KMS-11 (cell line): ENCODE measurements at regions not wholly inside any gene's neighbourhood (a gene's known extent, or its start where the extent isn't known, plus 50 kb on each side); places are given as distances from the start of the nearest gene placed in this dataset.

ENCODE experiments used
- H2AFZ ChIP-seq: fragments of 200-600 bp; sonication (generic); 2 replicates; pipeline ENCODE4 v1.6.1; 2016; ENCODE audit warnings: antibody characterized with exemption, mixed run types, low read depth
- H3K27ac ChIP-seq: fragments of 200-600 bp; sonication (generic); 2 replicates; pipeline ENCODE4 v1.6.1; 2016; ENCODE audit warnings: mild to moderate bottlenecking, mixed run types
- H3K27me3 ChIP-seq: fragments of 200-600 bp; sonication (generic); 2 replicates; pipeline ENCODE4 v1.6.1; 2017; ENCODE audit warnings: mild to moderate bottlenecking, low read depth, mixed run types, moderate library complexity; ENCODE audit not compliant: insufficient read depth
- H3K36me3 ChIP-seq: fragments of 200-600 bp; sonication (generic); 2 replicates; pipeline ENCODE4 v1.6.1; 2017; ENCODE audit warnings: mild to moderate bottlenecking, mixed run types; ENCODE audit not compliant: insufficient read depth
- H3K4me1 ChIP-seq: fragments of 200-600 bp; sonication (generic); 2 replicates; pipeline ENCODE4 v1.6.1; 2016; ENCODE audit warnings: mild to moderate bottlenecking, low read depth, mixed run types; ENCODE audit not compliant: poor library complexity, severe bottlenecking
- H3K4me2 ChIP-seq: fragments of 200-600 bp; sonication (generic); 2 replicates; pipeline ENCODE4 v1.7.0; 2016; ENCODE audit warnings: mild to moderate bottlenecking, mixed run types
- H3K4me3 ChIP-seq: fragments of 200-600 bp; sonication (generic); IDR thresholded peaks from 2 replicates; pipeline ENCODE4 v1.6.1; 2017; ENCODE audit warnings: low read depth, low read length, mixed read lengths; ENCODE audit not compliant: insufficient read depth
- H3K79me2 ChIP-seq: fragments of 200-600 bp; sonication (generic); 2 replicates; pipeline ENCODE4 v1.6.1; 2016; ENCODE audit warnings: low read depth, mixed run types; ENCODE audit not compliant: insufficient read depth
- H3K9ac ChIP-seq: fragments of 200-600 bp; sonication (generic); 2 replicates; pipeline ENCODE4 v1.6.1; 2016; ENCODE audit warnings: mild to moderate bottlenecking, mixed run types
- H4K20me1 ChIP-seq: fragments of 200-600 bp; sonication (generic); 2 replicates; pipeline ENCODE4 v1.6.1; 2016; ENCODE audit warnings: mild to moderate bottlenecking, mixed run types; ENCODE audit not compliant: insufficient read depth
- CTCF ChIP-seq: fragments of 200-600 bp; sonication (generic); conservative IDR thresholded peaks from 2 replicates; pipeline ENCODE4 v1.6.1; 2017; ENCODE audit warnings: low read depth, mild to moderate bottlenecking, antibody characterized with exemption, low read length, moderate library complexity, mixed read lengths

GRCh38 chr6:92024881-92025280 lies 1394.5 kb downstream of the EPHA7 start:
- Histone ChIP-seq H3K9ac (no peak overlapping the region), H3K27ac (no peak overlapping the region)
- TF ChIP-seq CTCF, result no peak

GRCh38 chr6:92024110-92024509 lies 1395.2 kb downstream of the EPHA7 start:
- Histone ChIP-seq H3K9ac (no peak overlapping the region), H3K27me3 (no peaks in the 10 kb centered on the region), H3K4me1 (no peaks in the 10 kb centered on the region), H3K79me2 (no peaks in the 10 kb centered on the region), H4K20me1 (no peaks in the 10 kb centered on the region), H3K4me3 (no peak overlapping the region), H3K4me2 (no peak overlapping the region), H3K36me3 (no peaks in the 10 kb centered on the region), H3K27ac (no peak overlapping the region), H2AFZ (no peak overlapping the region)
- no peak for TF ChIP-seq CTCF

More at GRCh38 chr6:92024881-92025280, 1394.5 kb downstream of the EPHA7 start:
- no peaks in the 10 kb centered on the region for H3K4me1 ChIP-seq
- no peak overlapping the region for H3K4me2 ChIP-seq
- H3K79me2 ChIP-seq, result no peaks in the 10 kb centered on the region
- no peaks in the 10 kb centered on the region for H3K36me3 ChIP-seq
- no peak overlapping the region for H3K4me3 ChIP-seq
- no peak overlapping the region for H2AFZ ChIP-seq
- H4K20me1 ChIP-seq, result no peaks in the 10 kb centered on the region
- no peaks in the 10 kb centered on the region for H3K27me3 ChIP-seq

GRCh38 chr6:92023410-92023966 lies 1395.9 kb downstream of the EPHA7 start:
- TF ChIP-seq CTCF, result no peak
- Histone ChIP-seq H3K4me2 (no peak overlapping the region), H4K20me1 (no peaks in the 10 kb centered on the region), H2AFZ (no peak overlapping the region), H3K4me3 (no peak overlapping the region), H3K4me1 (no peaks in the 10 kb centered on the region), H3K36me3 (no peaks in the 10 kb centered on the region), H3K27me3 (no peaks in the 10 kb centered on the region), H3K79me2 (no peaks in the 10 kb centered on the region), H3K9ac (no peak overlapping the region), H3K27ac (no peak overlapping the region)

- H3K9ac ChIP-seq, result no peak overlapping the region
- H4K20me1 ChIP-seq, result no peaks in the 10 kb centered on the region
- TF ChIP-seq CTCF, result no peak
- H3K27ac ChIP-seq, result no peak overlapping the region
- no peaks in the 10 kb centered on the region for H3K27me3 ChIP-seq
- H3K79me2 ChIP-seq, result no peaks in the 10 kb centered on the region
- H3K4me2 ChIP-seq, result no peak overlapping the region
- no peak overlapping the region for H2AFZ ChIP-seq
- H3K36me3 ChIP-seq, result no peaks in the 10 kb centered on the region
- H3K4me1 ChIP-seq, result no peaks in the 10 kb centered on the region
- no peak overlapping the region for H3K4me3 ChIP-seq
These were observed 1407.6 kb downstream of the EPHA7 start for GRCh38 chr6:92011681-92012245.
